Dermis microvascular lymphatic vessel endothelial cell (primary cell): ENCODE measurements at regions not wholly inside any gene's neighbourhood (a gene's known extent, or its start where the extent isn't known, plus 50 kb on each side); places are given as distances from the start of the nearest gene placed in this dataset.
A peak's percentile ranks its signal among the peaks of the same experiment; 100 is the strongest.

Source experiments
- DNase-seq, 2 donors: peaks; one replicate each; pipeline versions ENCODE4 v3.0.0 to v3.0.0-alpha.2; 2010; ENCODE audit warnings: low read depth in 2 of 2

DNA sequence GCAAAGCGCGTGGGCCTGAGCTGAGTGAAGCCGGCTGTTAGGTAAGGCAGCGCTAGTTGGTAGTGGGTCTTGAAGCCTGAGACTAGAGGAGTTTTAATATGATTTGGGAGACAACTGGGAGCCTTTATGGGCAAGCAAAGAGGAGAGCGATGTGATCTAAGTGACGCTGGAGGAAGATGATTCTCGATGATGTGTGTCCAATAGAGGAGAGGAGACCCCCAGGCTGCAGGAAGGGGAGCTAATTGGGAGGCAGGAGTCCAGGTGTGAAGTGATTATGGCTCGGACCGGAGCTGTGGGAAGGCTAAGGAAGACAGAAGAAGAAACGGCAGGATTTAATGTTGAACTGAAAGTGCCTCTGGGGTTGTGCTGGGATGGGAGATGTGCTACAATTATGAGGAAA, 482.9 kb upstream of the KIF2A start:
- DNase-seq = no peak

- DNase-seq = no peak
Observed at GRCh38 chr5:61823781-61824180, 482.2 kb upstream of the KIF2A start.

DNA sequence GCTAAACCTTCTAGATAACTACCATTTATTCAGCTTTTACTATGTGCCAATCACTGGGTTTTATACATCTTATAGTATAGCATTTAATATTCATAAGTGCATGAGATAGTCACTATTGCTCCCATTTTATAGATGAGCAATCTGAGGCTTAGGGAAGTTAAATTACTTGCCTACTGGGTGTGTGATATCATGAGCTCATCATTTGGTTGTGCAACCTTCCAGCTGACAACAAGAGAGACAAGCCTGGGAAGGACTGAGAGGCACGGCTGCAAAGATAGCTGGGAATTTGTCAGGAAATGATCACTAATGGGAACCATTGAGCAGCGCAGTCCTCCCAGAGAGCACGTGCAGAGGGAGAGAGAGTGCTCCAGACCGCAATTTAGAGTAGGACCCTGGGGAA, 481.6 kb upstream of the KIF2A start:
- DNase-seq = no peak

- no peak for DNase-seq
Observed at GRCh38 chr5:61827445-61827975, 478.5 kb upstream of the KIF2A start.

GRCh38 chr5:61828856-61829255, 477.1 kb upstream of the KIF2A start:
- no peak for DNase-seq

DNA sequence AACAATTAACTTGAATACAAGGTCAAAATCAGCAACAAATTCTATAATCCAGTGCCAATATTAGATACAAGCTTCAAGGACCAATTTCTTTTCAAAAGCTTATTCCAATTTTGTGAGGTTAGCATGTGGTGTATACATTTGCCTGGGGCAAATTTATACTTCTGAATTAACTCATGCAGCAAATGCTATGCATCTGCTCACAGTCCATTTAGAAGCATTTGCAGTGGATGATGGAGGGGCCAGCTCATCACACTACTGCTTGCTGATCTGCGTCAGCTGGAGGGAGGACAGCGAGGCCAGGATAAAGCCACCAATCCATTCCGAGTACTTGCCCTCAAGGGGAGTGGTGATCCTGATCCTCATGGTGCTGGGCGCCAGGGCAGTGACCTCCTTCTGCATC, 474.3 kb upstream of the KIF2A start:
- DNase-seq = no peak

DNA sequence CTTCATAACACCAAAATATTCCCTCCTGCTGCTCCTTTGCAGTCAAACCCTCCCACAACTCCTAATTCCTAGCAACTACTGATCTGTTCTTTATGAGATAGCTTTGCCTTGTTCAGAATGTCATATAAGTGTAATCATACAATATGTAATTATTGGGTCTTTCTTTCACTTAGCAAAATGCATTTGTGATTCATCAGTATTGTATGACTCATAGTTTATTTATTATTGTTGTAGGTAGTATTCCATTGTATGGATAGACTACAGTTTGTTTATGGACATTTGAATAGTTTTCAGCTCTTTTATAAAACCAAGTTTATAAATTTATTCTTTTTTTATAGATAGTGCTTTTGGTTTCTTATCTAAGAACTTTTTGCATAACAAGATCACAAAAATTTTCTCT, 468.2 kb upstream of the KIF2A start:
- DNase-seq = no peak

DNA sequence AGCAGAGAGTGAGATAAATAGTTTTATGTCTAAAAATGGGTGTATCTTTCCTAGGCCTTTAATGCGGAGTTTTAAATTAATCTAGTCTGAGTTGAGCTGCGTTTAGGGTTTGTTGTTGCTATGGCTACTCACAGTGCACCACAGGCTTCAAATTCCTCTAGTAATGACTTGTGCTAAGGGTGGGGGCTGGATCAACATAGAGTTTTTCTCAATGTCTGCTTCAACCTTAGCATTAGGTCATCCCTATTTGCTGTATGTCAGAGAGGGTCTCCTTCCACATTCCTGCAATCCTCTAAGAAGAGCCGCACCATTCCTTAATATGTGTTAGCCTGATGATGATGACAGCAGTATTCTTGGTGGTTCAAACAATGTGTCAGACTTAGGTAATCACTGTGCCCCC, 465.6 kb upstream of the KIF2A start:
- no peak for DNase-seq

DNA sequence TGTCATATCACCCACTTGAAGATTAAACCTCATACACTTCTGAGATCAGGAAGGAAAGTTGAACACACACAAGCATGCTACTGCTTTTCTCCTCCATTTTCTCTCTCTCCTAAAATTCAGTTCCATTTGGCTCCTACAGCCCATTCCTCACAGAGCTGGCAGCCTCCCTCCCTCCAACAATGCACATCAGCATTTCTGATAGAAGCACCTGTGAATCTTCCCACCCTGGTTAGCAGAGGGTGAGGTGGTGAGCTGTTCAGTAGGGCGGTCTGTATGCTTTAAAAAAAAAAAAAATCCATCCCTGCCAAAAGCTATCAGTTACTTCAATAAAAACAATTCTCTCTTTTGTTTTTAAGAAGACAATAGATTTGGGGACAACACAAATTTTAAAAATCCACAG, 463.2 kb upstream of the KIF2A start:
- DNase-seq = no peak

DNA sequence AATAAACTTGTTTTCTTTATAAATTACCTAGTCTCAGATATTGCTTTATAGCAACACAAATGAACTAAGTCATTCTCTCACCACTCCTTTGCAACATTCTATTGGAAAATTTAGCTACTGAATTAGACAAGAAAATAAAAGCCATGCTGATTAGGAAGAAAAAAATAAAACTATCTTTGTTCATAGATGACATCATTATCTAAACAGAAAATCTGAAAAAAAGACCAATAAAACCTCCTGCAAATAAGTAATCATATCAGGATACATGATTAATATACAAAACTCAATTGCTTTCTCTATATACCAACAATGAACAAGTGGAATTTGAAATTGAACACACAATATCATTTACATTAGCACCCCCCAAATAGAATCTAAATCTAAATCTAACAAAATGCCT, 455.3 kb upstream of the KIF2A start:
- no peak for DNase-seq

GRCh38 chr5:61854531-61854930, 451.5 kb upstream of the KIF2A start:
- DNase-seq = no peak

- no peak for DNase-seq
Observed at GRCh38 chr5:61860978-61861377, 445.0 kb upstream of the KIF2A start.

DNA sequence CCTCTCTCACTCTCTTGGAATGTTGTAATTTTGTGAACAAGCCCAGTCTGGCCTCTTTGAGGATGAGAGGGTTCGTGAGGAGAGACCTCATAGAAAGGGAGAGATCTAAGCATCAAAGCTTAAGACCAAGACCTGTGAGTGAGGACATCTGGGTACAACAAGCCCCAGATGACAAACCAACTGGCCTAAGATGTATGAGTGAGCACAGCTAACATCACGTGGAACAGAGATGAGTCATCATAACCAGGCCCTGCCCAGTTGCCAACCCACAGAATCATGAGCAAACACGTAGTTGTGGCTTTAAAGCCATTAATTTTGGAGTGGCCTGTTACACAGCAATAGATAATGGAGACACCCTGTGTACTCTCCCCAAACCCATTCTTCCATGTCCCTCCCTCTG, 439.1 kb upstream of the KIF2A start:
- DNase-seq = no peak

GRCh38 chr5:61869333-61869732, 436.7 kb upstream of the KIF2A start:
- no peak for DNase-seq

DNA sequence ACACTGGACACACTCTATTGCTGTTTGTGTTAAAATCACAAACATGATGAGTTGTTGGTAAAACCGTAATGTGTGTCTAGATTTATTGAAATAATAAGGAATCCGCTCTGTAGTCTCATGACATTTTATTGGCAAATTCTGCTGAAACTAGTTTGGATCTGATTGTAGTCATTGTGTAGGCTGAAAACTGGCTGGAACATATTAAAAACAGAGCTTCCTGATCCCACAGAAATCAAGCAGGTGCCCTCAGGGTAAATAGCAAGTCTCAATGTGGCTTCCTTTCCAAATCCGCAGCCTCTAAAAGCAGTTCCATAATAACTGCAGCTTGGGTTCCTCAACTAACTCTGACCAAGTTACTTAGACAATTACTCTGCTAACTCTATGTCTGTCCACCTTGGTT, 427.5 kb upstream of the KIF2A start:
- DNase-seq = no peak

GRCh38 chr5:61881821-61882487, 424.1 kb upstream of the KIF2A start:
- peak in 1 of 2 donors; percentile 9 for DNase-seq

GRCh38 chr5:61882901-61883500, 423.0 kb upstream of the KIF2A start:
- no peak for DNase-seq

- no peak for DNase-seq
Observed at GRCh38 chr5:61884252-61884855, 421.7 kb upstream of the KIF2A start.

DNA sequence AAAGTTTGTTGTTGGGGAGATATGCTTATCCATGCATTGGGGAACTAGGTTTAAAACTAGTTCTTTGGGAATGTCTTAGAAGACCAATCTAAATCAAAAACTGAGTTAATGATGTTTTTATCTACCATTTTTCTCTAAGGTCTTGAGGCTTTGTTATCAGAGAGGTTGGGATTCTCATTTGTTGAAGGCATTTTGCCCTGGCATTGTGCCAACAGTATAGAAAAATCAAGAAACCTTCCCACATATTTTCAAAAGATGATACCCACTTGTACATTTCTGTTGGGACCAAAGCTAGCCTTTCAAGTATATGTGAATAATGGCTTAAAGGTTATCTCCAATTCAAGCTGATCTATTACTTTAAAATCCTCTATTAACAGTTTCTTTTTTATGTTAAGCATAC, 419.8 kb upstream of the KIF2A start:
- DNase-seq = no peak

DNA sequence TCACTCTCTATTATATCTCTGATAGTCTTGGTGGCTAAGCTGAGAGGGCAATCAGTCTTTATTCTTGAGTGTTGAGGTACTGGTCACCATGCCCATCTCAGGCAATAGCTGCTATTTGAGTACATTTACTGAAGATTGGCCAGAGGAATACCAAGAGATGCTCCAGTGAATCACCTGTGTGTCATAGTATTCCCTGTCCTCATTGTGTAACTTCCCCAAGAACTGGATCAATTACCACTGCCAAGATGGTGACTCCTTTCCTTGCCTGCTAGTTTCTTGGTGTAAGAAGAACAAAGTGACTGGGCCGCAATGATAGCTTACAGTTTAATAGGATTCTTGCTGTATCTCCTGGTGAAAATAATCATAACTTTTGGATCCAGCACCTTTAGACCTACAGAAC, 418.7 kb upstream of the KIF2A start:
- no peak for DNase-seq

GRCh38 chr5:61894046-61894445, 412.0 kb upstream of the KIF2A start:
- DNase-seq = no peak

DNA sequence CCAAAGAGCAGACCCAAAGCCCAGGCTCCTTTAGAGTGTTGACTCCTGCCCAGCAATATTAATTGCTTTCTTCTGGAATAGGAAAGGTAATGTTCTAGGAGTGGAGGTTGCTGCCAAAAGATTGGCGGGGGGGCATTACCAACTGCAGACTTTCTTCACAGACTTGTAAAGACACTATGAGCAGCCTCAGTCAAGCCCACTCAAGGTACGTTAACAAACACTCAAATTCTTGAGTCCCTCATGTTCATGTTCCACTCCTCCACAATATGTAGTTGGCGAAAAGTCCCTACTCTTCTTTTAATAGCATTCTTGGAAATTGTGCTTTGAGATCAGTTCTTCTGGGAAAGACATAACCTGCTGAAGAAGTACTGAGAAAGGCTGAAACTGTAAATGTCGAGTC, 409.2 kb upstream of the KIF2A start:
- no peak for DNase-seq

DNA sequence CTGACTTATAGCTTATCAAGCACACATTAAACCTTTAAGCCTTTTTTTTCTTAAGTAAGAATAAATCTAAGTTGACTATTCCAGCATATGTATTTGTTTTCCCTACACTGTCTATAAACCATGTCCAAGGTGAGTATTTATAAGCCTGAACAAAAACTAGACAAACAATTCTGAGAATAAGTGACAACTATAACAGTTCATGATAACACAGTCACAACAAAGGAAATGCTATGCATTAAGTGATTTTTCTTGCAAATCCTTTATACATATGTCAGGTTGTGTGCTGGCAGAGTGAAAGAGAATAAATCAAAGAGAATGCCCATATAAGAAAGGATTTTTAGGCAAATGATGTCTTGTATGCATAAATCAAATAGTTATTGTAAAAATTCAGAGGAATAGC, 408.8 kb upstream of the KIF2A start:
- no peak for DNase-seq
